ENCODE measurements at regions not wholly inside any gene's neighbourhood (a gene's known extent, or its start where the extent isn't known, plus 50 kb on each side); places are given as distances from the start of the nearest gene placed in this dataset.
A peak's percentile ranks its signal among the peaks of the same experiment; 100 is the strongest.

- DNase-seq = no peak
These were observed 530.8 kb upstream of the CLINT1 start for GRCh38 chr5:158389786-158390185.

GRCh38 chr5:158388021-158388420 lies 529.1 kb upstream of the CLINT1 start:
- DNase-seq = no peak

- DNase-seq = no peak
These were observed 528.6 kb upstream of the CLINT1 start for GRCh38 chr5:158387499-158387898.

GRCh38 chr5:158385982-158386381 lies 527.0 kb upstream of the CLINT1 start:
- DNase-seq = no peak

- no peak for DNase-seq
These were observed 525.9 kb upstream of the CLINT1 start for GRCh38 chr5:158384535-158385481.

GRCh38 chr5:158383486-158383885 lies 524.5 kb upstream of the CLINT1 start:
- DNase-seq = no peak

GRCh38 chr5:158382473-158382872 lies 523.5 kb upstream of the CLINT1 start:
- no peak for DNase-seq

- DNase-seq = no peak
These were observed 522.7 kb upstream of the CLINT1 start for GRCh38 chr5:158381614-158382160.

- no peak for DNase-seq
These were observed 521.7 kb upstream of the CLINT1 start for GRCh38 chr5:158380661-158381060.

- DNase-seq = no peak
These were observed 520.0 kb upstream of the CLINT1 start for GRCh38 chr5:158378931-158379330.

GRCh38 chr5:158376679-158377078 lies 517.7 kb upstream of the CLINT1 start:
- no peak for DNase-seq

GRCh38 chr5:158375531-158375930 lies 516.6 kb upstream of the CLINT1 start:
- no peak for DNase-seq

GRCh38 chr5:158373608-158374395 lies 514.9 kb upstream of the CLINT1 start:
- DNase-seq = no peak

- no peak for DNase-seq
These were observed 510.3 kb upstream of the CLINT1 start for GRCh38 chr5:158369241-158369640.

GRCh38 chr5:158368686-158369085 lies 509.7 kb upstream of the CLINT1 start:
- no peak for DNase-seq

- no peak for DNase-seq
These were observed 505.4 kb upstream of the CLINT1 start for GRCh38 chr5:158364367-158364766.

- no peak for DNase-seq
These were observed 496.0 kb upstream of the CLINT1 start for GRCh38 chr5:158354958-158355357.

GRCh38 chr5:158351485-158352125 lies 492.7 kb upstream of the CLINT1 start:
- DNase-seq = peak; percentile 17

- DNase-seq = no peak
These were observed 491.0 kb upstream of the CLINT1 start for GRCh38 chr5:158349987-158350386.

- DNase-seq = no peak
These were observed 485.4 kb upstream of the CLINT1 start for GRCh38 chr5:158344376-158344775.

GRCh38 chr5:158340608-158341007 lies 481.7 kb upstream of the CLINT1 start:
- DNase-seq = no peak

GRCh38 chr5:158326256-158326655 lies 467.3 kb upstream of the CLINT1 start:
- DNase-seq = no peak

- DNase-seq = peak; percentile 19
These were observed 465.3 kb upstream of the CLINT1 start for GRCh38 chr5:158324236-158324635.
